HEK293 (cell line): ENCODE measurements at regions not wholly inside any gene's neighbourhood (a gene's known extent, or its start where the extent isn't known, plus 50 kb on each side); places are given as distances from the start of the nearest gene placed in this dataset.

Experiments used
- FEZF1 ChIP-seq: fragments of 450-650 bp; formaldehyde crosslinking; IDR thresholded peaks from 2 replicates; pipeline ENCODE4 v1.5.1; 2016; ENCODE audit warnings: missing biosample characterization, missing genetic modification characterization
- HIC1 ChIP-seq: fragments of 450-650 bp; formaldehyde crosslinking; IDR thresholded peaks from 2 replicates; pipeline ENCODE4 v1.5.1; 2016; ENCODE audit warnings: missing biosample characterization, missing genetic modification characterization
- KLF10 ChIP-seq: fragments of 450-650 bp; IDR thresholded peaks from 2 replicates; pipeline ENCODE4 v1.5.1; 2018; ENCODE audit warnings: missing biosample characterization, mild to moderate bottlenecking, missing genetic modification characterization
- KLF16 ChIP-seq: fragments of 450-650 bp; formaldehyde crosslinking; IDR thresholded peaks from 2 replicates; pipeline ENCODE4 v1.5.1; 2017; ENCODE audit warnings: missing biosample characterization, missing genetic modification characterization
- KLF7 ChIP-seq: fragments of 450-650 bp; formaldehyde crosslinking; IDR thresholded peaks from 2 replicates; pipeline ENCODE4 v1.5.1; 2016; ENCODE audit warnings: missing biosample characterization, missing genetic modification characterization, borderline replicate concordance
- PRDM2 ChIP-seq: fragments of 450-650 bp; formaldehyde crosslinking; IDR thresholded peaks from 2 replicates; pipeline ENCODE4 v1.5.1; 2016; ENCODE audit warnings: missing biosample characterization, missing genetic modification characterization, borderline replicate concordance
- SP2 ChIP-seq: fragments of 450-650 bp; formaldehyde crosslinking; IDR thresholded peaks from 2 replicates; pipeline ENCODE4 v1.5.1; 2016; ENCODE audit warnings: missing biosample characterization, missing genetic modification characterization
- TSHZ1 ChIP-seq: fragments of 450-650 bp; formaldehyde crosslinking; IDR thresholded peaks from 2 replicates; pipeline ENCODE4 v1.5.1; 2016; ENCODE audit warnings: missing biosample characterization, missing genetic modification characterization, borderline replicate concordance
- WT1 ChIP-seq: fragments of 450-650 bp; formaldehyde crosslinking; IDR thresholded peaks from 2 replicates; pipeline ENCODE4 v1.5.1; 2016; ENCODE audit warnings: missing biosample characterization, missing genetic modification characterization
- ZBTB17 ChIP-seq: fragments of 450-650 bp; formaldehyde crosslinking; IDR thresholded peaks from 2 replicates; pipeline ENCODE4 v1.5.1; 2016; ENCODE audit warnings: missing biosample characterization, missing genetic modification characterization
- ZBTB26 ChIP-seq: fragments of 450-650 bp; formaldehyde crosslinking; optimal IDR thresholded peaks from 2 replicates; pipeline ENCODE3; 2016; ENCODE audit warnings: missing biosample characterization, mild to moderate bottlenecking, missing genetic modification characterization
- ZBTB7A ChIP-seq: fragments of 450-650 bp; formaldehyde crosslinking; IDR thresholded peaks from 2 replicates; pipeline ENCODE4 v1.5.1; 2016; ENCODE audit warnings: low read depth, missing biosample characterization, missing genetic modification characterization
- ZFP3 ChIP-seq: fragments of 450-650 bp; formaldehyde crosslinking; IDR thresholded peaks from 2 replicates; pipeline ENCODE4 v1.5.1; 2016; ENCODE audit warnings: low read depth, missing biosample characterization, missing genetic modification characterization
- ZNF174 ChIP-seq: fragments of 450-650 bp; formaldehyde crosslinking; IDR thresholded peaks from 2 replicates; pipeline ENCODE4 v1.5.0; 2017; ENCODE audit warnings: missing biosample characterization, mild to moderate bottlenecking, missing genetic modification characterization
- ZNF214 ChIP-seq: fragments of 450-650 bp; formaldehyde crosslinking; IDR thresholded peaks from 2 replicates; pipeline ENCODE4 v1.5.1; 2017; ENCODE audit warnings: missing biosample characterization, mild to moderate bottlenecking, missing genetic modification characterization, borderline replicate concordance
- ZNF26 ChIP-seq: fragments of 450-650 bp; formaldehyde crosslinking; IDR thresholded peaks from 2 replicates; pipeline ENCODE4 v1.5.1; 2016; ENCODE audit warnings: missing biosample characterization, missing genetic modification characterization
- ZNF311 ChIP-seq: fragments of 450-650 bp; formaldehyde crosslinking; IDR thresholded peaks from 2 replicates; pipeline ENCODE4 v1.5.1; 2017; ENCODE audit warnings: missing biosample characterization, missing genetic modification characterization, borderline replicate concordance
- ZNF341 ChIP-seq: fragments of 450-650 bp; formaldehyde crosslinking; IDR thresholded peaks from 2 replicates; pipeline ENCODE4; 2016; ENCODE audit warnings: low read depth, missing biosample characterization, missing genetic modification characterization
- ZNF433 ChIP-seq: fragments of 450-650 bp; formaldehyde crosslinking; IDR thresholded peaks from 2 replicates; pipeline ENCODE4 v1.5.1; 2016; ENCODE audit warnings: missing biosample characterization, missing genetic modification characterization, low read depth
- ZNF521 ChIP-seq: fragments of 450-650 bp; formaldehyde crosslinking; IDR thresholded peaks from 2 replicates; pipeline ENCODE4 v1.5.1; 2017; ENCODE audit warnings: missing biosample characterization, mild to moderate bottlenecking, missing genetic modification characterization
- ZNF555 ChIP-seq: fragments of 450-650 bp; formaldehyde crosslinking; conservative IDR thresholded peaks from 2 replicates; pipeline ENCODE4 v1.5.1; 2017; ENCODE audit warnings: missing biosample characterization, mild to moderate bottlenecking, missing genetic modification characterization, inconsistent platforms
- ZNF558 ChIP-seq: fragments of 450-650 bp; formaldehyde crosslinking; IDR thresholded peaks from 2 replicates; pipeline ENCODE4 v1.5.1; 2016; ENCODE audit warnings: missing biosample characterization, missing genetic modification characterization
- ZNF76 ChIP-seq: fragments of 450-650 bp; formaldehyde crosslinking; IDR thresholded peaks from 2 replicates; pipeline ENCODE4; 2016; ENCODE audit warnings: low read depth, missing biosample characterization, missing genetic modification characterization, borderline replicate concordance
- ZNF792 ChIP-seq: fragments of 450-650 bp; formaldehyde crosslinking; IDR thresholded peaks from 2 replicates; pipeline ENCODE4 v1.5.1; 2016; ENCODE audit warnings: missing biosample characterization, missing genetic modification characterization
- ZSCAN4 ChIP-seq: fragments of 450-650 bp; formaldehyde crosslinking; IDR thresholded peaks from 2 replicates; pipeline ENCODE4 v1.5.1; 2017; ENCODE audit warnings: missing biosample characterization, missing genetic modification characterization

GRCh38 chr7:149625947-149626392 lies 128.4 kb upstream of the ZNF746 start (continued):
- no peak for TF ChIP-seq ZNF26 (tag by site-specific recombination)
- TF ChIP-seq ZNF521 (tag by site-specific recombination), result no peak
- TF ChIP-seq ZNF433, result no peak
- no peak for TF ChIP-seq KLF7 (tag by site-specific recombination)
- TF ChIP-seq ZBTB7A, result no peak
- TF ChIP-seq ZFP3, result no peak
- TF ChIP-seq ZNF341, result peak; percentile 52; the same call in 1 of the 2 replicates
- TF ChIP-seq KLF10 (tag by site-specific recombination), result peak; percentile 5; the same call in 1 of the 2 replicates
- TF ChIP-seq KLF16, result 0 out of 2 replicates have a peak, but pooled peaks have one; percentile 12
- TF ChIP-seq SP2, result no peak
- TF ChIP-seq HIC1 (tag by site-specific recombination), result no peak
- no peak for TF ChIP-seq TSHZ1 (tag by site-specific recombination)
- TF ChIP-seq ZNF558, result no peak
- TF ChIP-seq ZNF214 (tag by site-specific recombination), result no peak
- TF ChIP-seq ZNF555 (tag by site-specific recombination), result no peak
- no peak for TF ChIP-seq ZNF311 (tag by site-specific recombination)
- no peak for TF ChIP-seq ZNF792 (tag by site-specific recombination)
- no peak for TF ChIP-seq WT1
- TF ChIP-seq ZBTB26 (tag by site-specific recombination), result no peak
- no peak for TF ChIP-seq ZSCAN4 (tag by site-specific recombination)
- TF ChIP-seq ZNF76 (tag by site-specific recombination), result peak; percentile 53; the same call in 1 of the 2 replicates
- no peak for TF ChIP-seq FEZF1 (tag by site-specific recombination)
- no peak for TF ChIP-seq ZNF174 (tag by site-specific recombination)
- no peak for TF ChIP-seq PRDM2 (tag by site-specific recombination)
- TF ChIP-seq ZBTB17, result peak; percentile 67
